Iris pigment epithelial cell (primary cell): ENCODE measurements at regions not wholly inside any gene's neighbourhood (a gene's known extent, or its start where the extent isn't known, plus 50 kb on each side); places are given as distances from the start of the nearest gene placed in this dataset.
"Not testable (repeated sequence)": the region's sequence is repeated elsewhere in the genome, so short reads cannot be mapped to it uniquely, and the experiment has no call there.

Experiments
- DNase-seq: peaks from one replicate; pipeline ENCODE4 v3.0.0-alpha.2; 2011; ENCODE audit warnings: low read depth

GRCh38 chr5:68991279-68992084 lies 102.3 kb upstream of the SLC30A5 start:
- DNase-seq: no peak

GRCh38 chr5:68994645-68995044 lies 99.2 kb upstream of the SLC30A5 start:
- no peak for DNase-seq

GRCh38 chr5:68995845-68996545 lies 97.8 kb upstream of the SLC30A5 start:
- DNase-seq: no peak

GRCh38 chr5:68999181-68999580 lies 94.6 kb upstream of the SLC30A5 start:
- no peak for DNase-seq

GRCh38 chr5:69000216-69000919 lies 93.4 kb upstream of the SLC30A5 start:
- DNase-seq: no peak

GRCh38 chr5:69000949-69001348 lies 92.9 kb upstream of the SLC30A5 start:
- no peak for DNase-seq

- DNase-seq: no peak
Measured at GRCh38 chr5:69001627-69002026, 92.2 kb upstream of the SLC30A5 start.

- DNase-seq: no peak
Measured at GRCh38 chr5:69004127-69004526, 89.7 kb upstream of the SLC30A5 start.

GRCh38 chr5:69004676-69005075 lies 89.1 kb upstream of the SLC30A5 start:
- no peak for DNase-seq

GRCh38 chr5:69006030-69006429 lies 87.8 kb upstream of the SLC30A5 start:
- DNase-seq: no peak

GRCh38 chr5:69007163-69007562 lies 86.7 kb upstream of the SLC30A5 start:
- DNase-seq: no peak

- peak; percentile 58 for DNase-seq
Measured at GRCh38 chr5:69007726-69008368, 86.0 kb upstream of the SLC30A5 start.

- DNase-seq: no peak
Measured at GRCh38 chr5:69010476-69010875, 83.3 kb upstream of the SLC30A5 start.

- no peak for DNase-seq
Measured at GRCh38 chr5:69011910-69012309, 81.9 kb upstream of the SLC30A5 start.

GRCh38 chr5:69013481-69013880 lies 80.3 kb upstream of the SLC30A5 start:
- no peak for DNase-seq

- not testable (repeated sequence) for DNase-seq
Measured at GRCh38 chr5:69014007-69014406, 79.8 kb upstream of the SLC30A5 start.

GRCh38 chr5:69019668-69020375 lies 74.0 kb upstream of the SLC30A5 start:
- DNase-seq: no peak

- peak; percentile 53 for DNase-seq
Measured at GRCh38 chr5:69024241-69024651, 69.6 kb upstream of the SLC30A5 start.

- DNase-seq: no peak
Measured at GRCh38 chr5:69029292-69029691, 64.5 kb upstream of the SLC30A5 start.

GRCh38 chr5:69030358-69031062 lies 63.3 kb upstream of the SLC30A5 start:
- no peak for DNase-seq

- no peak for DNase-seq
Measured at GRCh38 chr5:69032009-69032408, 61.8 kb upstream of the SLC30A5 start.
